Ishikawa (cell line): ENCODE measurements at regions not wholly inside any gene's neighbourhood (a gene's known extent, or its start where the extent isn't known, plus 50 kb on each side); places are given as distances from the start of the nearest gene placed in this dataset.

ENCODE experiments used
- CEBPB ChIP-seq: IDR thresholded peaks from 2 replicates; pipeline ENCODE4 v1.6.1; 2012
- CREB1 ChIP-seq: IDR thresholded peaks from 2 replicates; pipeline ENCODE4 v1.6.1; 2012; ENCODE audit warnings: low read depth
- EGR1 ChIP-seq: IDR thresholded peaks from 2 replicates; pipeline ENCODE4 v1.6.1; 2012
- EP300 ChIP-seq: IDR thresholded peaks from 2 replicates; pipeline ENCODE4 v1.6.1; 2012; ENCODE audit warnings: borderline replicate concordance
- FOXM1 ChIP-seq: IDR thresholded peaks from 2 replicates; pipeline ENCODE4 v1.6.1; 2012; ENCODE audit warnings: low read depth, borderline replicate concordance
- MAX ChIP-seq: IDR thresholded peaks from 2 replicates; pipeline ENCODE4 v1.6.1; 2012
- NFIC ChIP-seq: IDR thresholded peaks from 2 replicates; pipeline ENCODE4 v1.6.1; 2012
- RAD21 ChIP-seq: IDR thresholded peaks from 2 replicates; pipeline ENCODE4 v1.6.1; 2012; ENCODE audit warnings: low read depth
- TAF1 ChIP-seq: IDR thresholded peaks from 2 replicates; pipeline ENCODE4 v1.6.1; 2012; ENCODE audit warnings: low read depth, mild to moderate bottlenecking
- TCF12 ChIP-seq: IDR thresholded peaks from 2 replicates; pipeline ENCODE4 v1.6.1; 2012; ENCODE audit warnings: low read depth
- TEAD4 ChIP-seq: IDR thresholded peaks from 2 replicates; pipeline ENCODE4 v1.6.1; 2012
- USF1 ChIP-seq: IDR thresholded peaks from 2 replicates; pipeline ENCODE4 v1.6.1; 2012
- ZBTB7A ChIP-seq: IDR thresholded peaks from 2 replicates; pipeline ENCODE4 v1.6.1; 2012; ENCODE audit warnings: low read depth
- TF ChIP-seq, protein P1 (sequence below): IDR thresholded peaks from 2 replicates; pipeline ENCODE4 v1.6.1; 2012; ENCODE audit warnings: low read depth, mild to moderate bottlenecking

- no peak for TF ChIP-seq EGR1
- no peak for TF ChIP-seq TAF1
- TF ChIP-seq EP300, result no peak
- no peak for TF ChIP-seq MAX
- TF ChIP-seq, protein P1, sequence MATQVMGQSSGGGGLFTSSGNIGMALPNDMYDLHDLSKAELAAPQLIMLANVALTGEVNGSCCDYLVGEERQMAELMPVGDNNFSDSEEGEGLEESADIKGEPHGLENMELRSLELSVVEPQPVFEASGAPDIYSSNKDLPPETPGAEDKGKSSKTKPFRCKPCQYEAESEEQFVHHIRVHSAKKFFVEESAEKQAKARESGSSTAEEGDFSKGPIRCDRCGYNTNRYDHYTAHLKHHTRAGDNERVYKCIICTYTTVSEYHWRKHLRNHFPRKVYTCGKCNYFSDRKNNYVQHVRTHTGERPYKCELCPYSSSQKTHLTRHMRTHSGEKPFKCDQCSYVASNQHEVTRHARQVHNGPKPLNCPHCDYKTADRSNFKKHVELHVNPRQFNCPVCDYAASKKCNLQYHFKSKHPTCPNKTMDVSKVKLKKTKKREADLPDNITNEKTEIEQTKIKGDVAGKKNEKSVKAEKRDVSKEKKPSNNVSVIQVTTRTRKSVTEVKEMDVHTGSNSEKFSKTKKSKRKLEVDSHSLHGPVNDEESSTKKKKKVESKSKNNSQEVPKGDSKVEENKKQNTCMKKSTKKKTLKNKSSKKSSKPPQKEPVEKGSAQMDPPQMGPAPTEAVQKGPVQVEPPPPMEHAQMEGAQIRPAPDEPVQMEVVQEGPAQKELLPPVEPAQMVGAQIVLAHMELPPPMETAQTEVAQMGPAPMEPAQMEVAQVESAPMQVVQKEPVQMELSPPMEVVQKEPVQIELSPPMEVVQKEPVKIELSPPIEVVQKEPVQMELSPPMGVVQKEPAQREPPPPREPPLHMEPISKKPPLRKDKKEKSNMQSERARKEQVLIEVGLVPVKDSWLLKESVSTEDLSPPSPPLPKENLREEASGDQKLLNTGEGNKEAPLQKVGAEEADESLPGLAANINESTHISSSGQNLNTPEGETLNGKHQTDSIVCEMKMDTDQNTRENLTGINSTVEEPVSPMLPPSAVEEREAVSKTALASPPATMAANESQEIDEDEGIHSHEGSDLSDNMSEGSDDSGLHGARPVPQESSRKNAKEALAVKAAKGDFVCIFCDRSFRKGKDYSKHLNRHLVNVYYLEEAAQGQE, result no peak
- no peak for TF ChIP-seq TCF12
- TF ChIP-seq ZBTB7A, result no peak
- TF ChIP-seq USF1, result no peak
- TF ChIP-seq RAD21, result no peak
- TF ChIP-seq CEBPB, result no peak
- TF ChIP-seq CREB1, result no peak
- TF ChIP-seq FOXM1, result no peak
- no peak for TF ChIP-seq TEAD4
- TF ChIP-seq NFIC, result no peak
These were observed 126.0 kb upstream of the UBE2E2 start for GRCh38 chr3:23077126-23077525.
